ENCODE measurements at regions not wholly inside any gene's neighbourhood (a gene's known extent, or its start where the extent isn't known, plus 50 kb on each side); places are given as distances from the start of the nearest gene placed in this dataset.

DNA sequence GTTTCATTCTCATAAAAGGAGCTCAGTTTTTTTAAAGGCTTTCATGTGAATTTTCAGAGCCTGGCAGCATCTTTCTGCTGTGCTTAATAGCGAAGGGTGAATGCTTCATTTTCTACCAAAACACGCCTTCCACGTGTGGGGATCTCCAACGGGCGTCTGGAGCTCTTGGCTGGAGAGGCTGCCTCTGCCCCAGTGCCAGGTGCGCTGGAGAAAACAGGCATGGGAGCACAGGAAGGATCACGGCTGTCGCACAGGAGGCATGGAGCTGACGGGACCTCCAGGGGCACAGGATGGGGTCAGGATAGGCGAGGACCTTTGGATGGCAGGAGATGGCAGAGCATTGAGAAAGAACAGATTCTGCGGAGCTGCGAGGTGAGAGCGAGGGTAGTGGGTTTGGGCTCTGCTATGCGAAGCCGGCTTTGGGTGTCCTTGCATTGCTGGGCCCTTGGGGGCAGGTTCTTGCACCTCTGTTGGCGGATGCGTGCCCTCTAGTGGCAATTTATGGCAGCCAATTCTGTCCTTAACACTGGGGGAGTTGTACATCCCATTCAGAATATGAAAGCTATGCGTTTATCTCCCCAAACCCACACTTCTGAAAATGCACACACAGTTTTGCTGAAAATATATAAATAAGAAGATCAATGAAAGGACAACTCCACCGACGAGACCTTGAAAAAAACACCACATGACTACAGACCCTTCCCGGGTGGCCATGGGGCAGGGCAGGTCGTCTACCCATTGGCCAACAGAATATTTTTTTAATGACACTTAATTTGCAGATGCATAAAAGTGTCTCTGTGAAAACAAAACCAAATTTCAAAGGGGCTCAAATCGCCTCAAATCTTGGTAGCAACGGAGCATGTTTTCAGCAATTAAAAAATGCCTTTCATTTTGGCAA lies 90.4 kb upstream of the SLC35G4 start:
- intact Hi-C loops (cut with micrococcal nuclease): loop anchor here (2.0 to 10.0 kb wide), 4 partner anchors 56 to 1544 kb away; no protein-coding TSS in a partner anchor
- ChIA-PET CTCF (interaction anchor here (0.7 to 3.1 kb wide), 14 partner anchors 9 to 667 kb away, joined by 3 to 29 read pairs (median 4); no protein-coding TSS in a partner anchor), RAD21 (ENCODE audit: low non-redundant PET in 1 of 2, low total read pairs in 2 of 2, uncharacterized antibody in 2 of 2, unreplicated experiment in 2 of 2) (interaction anchor here in 1 of 2 experiments (1.5 kb wide), 1 partner anchor 209 kb away, joined by 4 read pairs; no protein-coding TSS in a partner anchor), POLR2A (no interaction called here)
- Histone ChIP-seq H3K9ac (ENCODE audit: low read length) (no peak overlapping the region), H3K27ac (ENCODE audit: low read depth, low read length) (no peak overlapping the region), H2AFZ (ENCODE audit: low read depth, low read length, poor library complexity, severe bottlenecking) (no peak overlapping the region), H3K9me3 (ENCODE audit: control insufficient read depth in 1 of 2, insufficient read depth in 1 of 2, low read depth in 1 of 2, low read length in 2 of 2) (no peaks in the 10 kb centered on the region), H3K9me2 (ENCODE audit: insufficient read depth) (no peaks in the 10 kb centered on the region), H3K4me1 (ENCODE audit: control insufficient read depth in 1 of 2, insufficient read depth in 2 of 2, low read length in 2 of 2) (no peaks in the 10 kb centered on the region), H3K27me3 (ENCODE audit: insufficient read depth, low read length) (peaks cover 29% of the 10 kb centered on the region), H3K4me3 (replicated peaks in 1 of 2; ENCODE audit: low read depth in 1 of 2, low read length in 2 of 2) (no peak overlapping the region), H3K79me2 (ENCODE audit: insufficient read depth, low read length) (no peaks in the 10 kb centered on the region), H4K20me1 (ENCODE audit: insufficient read depth) (no peaks in the 10 kb centered on the region), H3K36me3 (ENCODE audit: control insufficient read depth in 1 of 2, insufficient read depth in 2 of 2, low read length in 2 of 2) (no peaks in the 10 kb centered on the region), H3K4me2 (ENCODE audit: low read length) (no peak overlapping the region)
- ATAC-seq (peak; percentile 98), DNase-seq (ENCODE audit: low read depth, low spot score) (peak; percentile 57)
- BruUV-seq (replicated peaks): no TSS peak
- TF ChIP-seq, protein P1, sequence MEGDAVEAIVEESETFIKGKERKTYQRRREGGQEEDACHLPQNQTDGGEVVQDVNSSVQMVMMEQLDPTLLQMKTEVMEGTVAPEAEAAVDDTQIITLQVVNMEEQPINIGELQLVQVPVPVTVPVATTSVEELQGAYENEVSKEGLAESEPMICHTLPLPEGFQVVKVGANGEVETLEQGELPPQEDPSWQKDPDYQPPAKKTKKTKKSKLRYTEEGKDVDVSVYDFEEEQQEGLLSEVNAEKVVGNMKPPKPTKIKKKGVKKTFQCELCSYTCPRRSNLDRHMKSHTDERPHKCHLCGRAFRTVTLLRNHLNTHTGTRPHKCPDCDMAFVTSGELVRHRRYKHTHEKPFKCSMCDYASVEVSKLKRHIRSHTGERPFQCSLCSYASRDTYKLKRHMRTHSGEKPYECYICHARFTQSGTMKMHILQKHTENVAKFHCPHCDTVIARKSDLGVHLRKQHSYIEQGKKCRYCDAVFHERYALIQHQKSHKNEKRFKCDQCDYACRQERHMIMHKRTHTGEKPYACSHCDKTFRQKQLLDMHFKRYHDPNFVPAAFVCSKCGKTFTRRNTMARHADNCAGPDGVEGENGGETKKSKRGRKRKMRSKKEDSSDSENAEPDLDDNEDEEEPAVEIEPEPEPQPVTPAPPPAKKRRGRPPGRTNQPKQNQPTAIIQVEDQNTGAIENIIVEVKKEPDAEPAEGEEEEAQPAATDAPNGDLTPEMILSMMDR (IDR thresholded peaks at IDR 0.05 in 2 of 3, conservative IDR thresholded peaks at IDR 0.05 in 1 of 3; ENCODE audit: borderline replicate concordance in 1 of 3, insufficient read depth in 1 of 3, low read depth in 2 of 3, low read length in 2 of 3): peak; percentile 73 to 98 (median 94)
- TF ChIP-seq RAD21 (IDR thresholded peaks at IDR 0.05; ENCODE audit: low read depth): peak; percentile 51
- no peak for TF ChIP-seq SRF (IDR thresholded peaks at IDR 0.05; ENCODE audit: low read depth)
- TF ChIP-seq ZNF274 (IDR thresholded peaks at IDR 0.05; ENCODE audit: low read depth, low read length): no peak

Measured in HCT116 (cell line).